ENCODE measurements at regions not wholly inside any gene's neighbourhood (a gene's known extent, or its start where the extent isn't known, plus 50 kb on each side); places are given as distances from the start of the nearest gene placed in this dataset.

DNA sequence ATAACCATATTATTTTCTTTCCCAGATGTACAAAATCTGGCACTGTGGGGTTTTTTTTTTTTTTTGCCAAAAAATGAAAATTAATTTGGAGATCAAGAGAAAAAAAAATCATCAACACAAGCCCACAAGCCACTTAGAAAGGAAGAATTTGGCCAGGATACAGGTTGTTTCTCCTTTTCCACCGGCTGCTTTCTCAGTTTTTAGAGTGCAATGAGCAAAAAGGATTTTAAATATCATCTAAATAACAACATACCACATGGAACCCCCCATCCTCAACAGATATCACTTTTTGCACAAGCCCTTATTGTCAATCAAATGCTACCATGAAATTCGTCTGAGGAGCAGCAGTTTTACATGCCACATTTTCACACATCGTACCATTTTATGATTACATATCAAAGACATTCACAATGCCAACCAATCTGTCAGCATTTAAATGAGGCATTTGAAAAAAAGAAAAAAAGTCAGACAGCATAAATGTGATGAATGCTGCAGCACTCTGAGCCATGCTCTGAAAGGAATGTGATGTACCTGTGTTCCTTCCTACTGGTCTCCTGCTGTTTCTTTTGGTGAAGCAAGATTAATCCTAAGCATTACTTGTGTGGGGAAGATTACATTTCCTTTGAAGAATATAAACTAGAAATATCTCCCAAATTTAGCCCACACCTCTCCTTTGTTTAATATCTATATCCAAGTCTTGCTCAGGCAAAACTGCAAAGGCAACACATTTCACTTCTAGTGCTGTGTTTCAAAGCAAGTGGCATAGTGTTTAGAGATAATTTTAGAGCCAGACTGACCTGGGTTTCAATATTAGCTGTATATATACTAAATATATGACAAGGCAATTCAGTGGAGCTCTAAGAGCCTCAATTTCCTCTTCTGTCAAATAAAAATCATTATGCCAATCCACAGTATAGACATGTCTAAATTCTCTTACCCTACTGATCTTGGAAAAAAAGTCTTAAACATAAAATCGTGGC, 391.3 kb downstream of the CMPK2 start:
- no peak for DNase-seq (ENCODE audit: low read depth)

DNA sequence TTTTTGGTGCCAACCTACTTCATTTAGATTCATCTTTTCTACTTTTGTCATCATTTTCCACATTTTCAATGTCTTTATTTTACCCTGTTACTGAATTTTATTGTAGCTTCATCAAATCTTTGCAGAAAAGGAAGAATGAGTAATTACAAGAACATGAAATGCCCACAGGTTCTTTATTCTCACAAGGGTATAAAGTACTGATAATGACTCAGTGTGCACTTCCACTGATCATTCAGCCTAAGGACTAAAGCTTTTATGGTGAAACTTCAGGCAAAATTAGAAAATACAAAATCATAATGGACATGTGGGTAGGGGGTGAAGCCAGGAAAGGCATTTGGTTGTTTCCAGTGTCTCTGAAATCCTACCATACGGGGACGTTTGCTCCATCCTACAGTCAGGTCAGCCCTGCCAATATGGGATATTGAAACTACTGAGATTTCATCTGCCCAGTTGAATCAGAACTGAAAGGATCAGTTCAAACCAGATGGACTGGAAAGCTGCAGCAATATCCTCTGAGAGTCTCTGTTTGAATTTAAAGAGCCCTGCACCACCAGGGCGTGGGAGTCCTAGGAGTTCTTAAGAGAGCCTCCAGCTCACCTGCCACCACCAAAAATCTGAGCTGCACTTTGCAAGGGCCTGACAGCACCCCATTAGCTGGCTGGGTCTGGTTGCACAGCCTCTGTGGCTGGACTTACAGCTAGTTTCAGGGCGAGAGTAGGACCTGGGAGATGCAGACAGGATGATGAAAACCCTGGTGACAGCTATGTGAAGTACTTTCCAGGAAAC, 390.4 kb downstream of the CMPK2 start:
- no peak for DNase-seq (ENCODE audit: low read depth)

DNA sequence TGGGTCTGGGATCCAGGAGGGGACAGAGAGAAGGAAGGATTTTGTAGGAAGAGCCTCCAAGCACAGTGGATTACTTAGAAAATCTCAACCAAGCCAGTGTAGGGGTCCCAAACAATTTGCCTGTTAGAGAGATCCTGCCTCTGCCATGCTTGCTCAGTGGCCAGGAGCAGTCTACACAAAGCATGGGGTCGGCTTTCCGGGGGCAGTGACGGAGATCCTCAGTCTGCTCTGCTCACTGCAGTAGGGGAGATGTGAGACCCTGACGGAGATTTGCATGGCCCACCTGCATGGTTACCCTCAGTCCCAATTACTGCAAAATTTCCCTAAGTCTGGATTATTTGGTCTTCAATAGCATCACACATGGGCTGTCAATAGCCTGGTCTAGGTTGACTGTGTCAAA, 385.2 kb downstream of the CMPK2 start:
- DNase-seq (ENCODE audit: low read depth), result no peak

DNA sequence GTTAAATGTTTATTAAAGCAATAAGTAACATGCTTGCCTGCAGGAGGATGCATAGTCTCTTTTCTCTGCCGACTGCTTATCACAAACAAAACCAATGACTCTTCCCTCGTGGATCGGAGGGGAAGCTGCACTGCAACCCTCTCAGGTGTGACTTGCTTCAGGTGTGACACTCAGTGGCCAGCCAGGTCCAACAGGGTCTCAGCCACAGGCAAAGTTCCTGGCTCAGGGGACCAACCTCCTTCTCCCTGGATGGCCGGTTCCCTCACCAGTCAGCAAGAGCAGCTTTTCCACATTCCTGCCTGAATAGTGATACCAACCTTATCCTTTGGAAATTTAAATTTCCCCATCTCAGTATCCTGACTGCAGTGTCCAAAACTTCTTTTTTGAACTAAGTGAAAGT, 383.5 kb downstream of the CMPK2 start:
- DNase-seq (ENCODE audit: low read depth), result no peak

DNA sequence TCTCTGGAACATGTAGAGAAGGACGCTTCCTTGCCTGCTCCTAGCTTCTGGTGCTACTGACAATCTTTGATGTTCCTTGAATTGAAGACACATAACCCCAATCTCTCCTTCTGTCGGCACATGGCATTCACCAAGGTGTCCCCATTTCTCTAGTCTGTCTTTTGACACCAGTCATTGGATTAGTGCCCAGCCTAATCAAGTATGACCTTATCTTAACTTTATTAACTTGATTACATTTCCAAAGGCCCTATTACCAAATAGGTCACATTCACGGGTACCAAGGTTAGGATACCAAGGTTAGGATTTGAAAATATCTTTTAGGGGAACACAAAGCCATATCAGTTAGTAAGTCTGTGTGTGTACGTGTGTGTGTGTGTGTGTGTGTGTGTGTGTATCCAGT, 377.9 kb downstream of the CMPK2 start:
- DNase-seq (ENCODE audit: low read depth), result no peak

DNA sequence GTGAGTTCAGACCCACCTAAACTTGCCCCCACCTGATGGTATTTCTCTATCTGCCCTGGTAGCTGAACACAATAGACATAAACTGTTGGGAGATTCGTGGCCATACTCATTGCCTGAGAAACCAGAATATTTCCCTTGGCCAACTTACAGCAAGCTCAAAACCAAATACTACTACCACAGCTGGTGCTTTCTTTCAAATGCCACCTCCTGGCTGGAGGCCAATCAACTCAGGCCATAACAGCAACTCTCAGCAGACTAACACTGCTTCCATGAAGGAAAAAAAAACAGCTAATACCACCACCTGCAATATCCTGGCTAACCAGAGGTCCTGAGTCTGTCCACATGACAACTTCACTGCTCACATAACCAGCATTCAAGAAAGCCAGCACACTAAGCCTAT, 373.1 kb downstream of the CMPK2 start:
- no peak for DNase-seq (ENCODE audit: low read depth)

DNA sequence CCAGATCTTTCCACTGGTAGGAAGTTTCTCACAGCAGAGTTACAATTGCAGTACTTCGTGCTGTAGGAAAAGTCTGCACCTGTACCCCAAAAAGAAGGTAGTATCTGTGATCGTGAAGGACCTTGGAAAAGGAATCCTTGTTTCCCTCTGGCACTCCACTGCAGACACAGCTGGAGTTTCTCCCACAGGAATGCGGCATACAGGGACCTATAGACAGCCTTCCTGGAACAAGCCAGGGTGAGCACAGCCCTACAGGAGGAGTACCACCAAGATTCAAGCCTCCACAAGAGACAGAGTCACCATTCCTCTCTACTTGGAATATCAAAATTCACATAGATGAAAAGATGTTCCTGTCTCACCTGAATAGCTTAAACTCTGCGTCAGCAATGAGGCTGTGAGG, 372.4 kb downstream of the CMPK2 start:
- DNase-seq (ENCODE audit: low read depth), result no peak

DNA sequence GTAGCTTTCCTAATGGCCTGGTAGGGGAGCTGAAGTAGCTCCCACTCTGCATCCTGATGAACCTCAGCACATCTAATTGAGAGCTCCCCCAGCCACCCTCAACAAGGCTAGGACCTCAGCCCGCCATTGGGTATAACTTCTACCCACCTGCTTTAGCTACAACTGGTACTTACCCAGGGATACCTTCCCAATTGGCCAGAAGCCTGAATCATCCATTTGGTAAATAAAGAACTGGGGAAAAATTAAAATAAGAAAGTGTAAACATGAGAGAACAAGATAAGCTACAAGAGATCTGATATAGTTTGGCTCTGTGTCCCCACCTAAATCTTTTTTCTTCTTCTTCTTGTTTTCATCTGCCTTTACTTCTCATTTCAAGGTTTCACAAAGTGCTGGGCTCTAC, 372.0 kb downstream of the CMPK2 start:
- no peak for DNase-seq (ENCODE audit: low read depth)

DNA sequence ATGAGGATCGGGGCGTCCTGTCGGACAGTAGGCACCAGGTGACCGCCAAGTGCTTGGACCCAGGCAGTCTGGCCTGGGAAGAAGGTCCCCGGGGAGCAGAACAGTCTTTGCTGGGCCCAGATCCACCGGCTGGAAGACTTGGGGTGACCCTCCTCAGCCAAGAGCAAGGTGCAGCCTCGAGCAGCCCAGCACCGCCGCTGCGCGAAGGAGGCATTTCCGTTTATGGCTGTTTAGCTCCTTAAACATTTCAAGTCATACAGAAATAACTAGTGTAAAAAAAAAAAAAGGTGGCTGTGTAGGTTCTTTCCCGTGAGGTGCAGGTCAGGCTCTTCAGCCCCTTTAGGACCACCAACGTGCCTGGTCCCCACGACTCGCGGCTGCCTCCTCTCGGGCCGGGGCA, 370.2 kb downstream of the CMPK2 start:
- DNase-seq (ENCODE audit: low read depth), result no peak

DNA sequence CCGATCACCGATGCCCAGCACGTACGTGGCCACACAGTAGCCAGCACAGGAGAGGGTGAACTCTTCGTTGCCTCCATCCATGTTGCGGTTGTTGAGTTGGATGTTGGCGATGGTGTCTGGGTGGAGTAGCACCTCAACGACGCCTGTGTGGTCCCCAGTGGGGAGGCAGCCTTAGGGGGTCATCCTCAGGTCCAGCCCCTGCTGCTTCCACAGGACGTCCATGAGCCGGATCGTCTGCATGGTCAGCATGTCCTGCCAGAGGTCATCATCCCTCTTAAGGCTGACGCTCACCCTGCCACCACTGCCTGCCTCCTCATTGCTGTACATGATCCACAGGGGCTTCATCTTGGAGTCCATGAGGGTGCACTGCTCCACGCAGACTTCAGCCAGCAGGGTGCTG, 369.3 kb downstream of the CMPK2 start:
- DNase-seq (ENCODE audit: low read depth), result no peak

DNA sequence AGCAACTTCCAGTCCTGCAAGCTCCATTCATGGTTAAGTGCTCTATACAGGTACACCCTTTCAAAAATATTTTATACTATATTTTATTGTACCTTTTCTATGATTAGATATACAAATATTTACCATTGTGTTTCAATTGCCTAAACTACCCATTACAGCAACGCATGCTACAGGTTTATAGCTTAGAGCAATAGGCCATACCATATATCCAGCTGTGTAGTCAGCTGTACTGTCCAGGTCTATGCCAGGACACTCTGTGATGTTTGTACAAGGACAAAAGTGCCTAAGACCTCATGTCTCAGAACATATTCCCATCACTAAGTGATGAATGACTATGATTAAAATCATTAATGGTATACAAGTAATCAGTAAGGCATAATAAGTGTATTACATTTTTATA, 368.7 kb downstream of the CMPK2 start:
- no peak for DNase-seq (ENCODE audit: low read depth)

DNA sequence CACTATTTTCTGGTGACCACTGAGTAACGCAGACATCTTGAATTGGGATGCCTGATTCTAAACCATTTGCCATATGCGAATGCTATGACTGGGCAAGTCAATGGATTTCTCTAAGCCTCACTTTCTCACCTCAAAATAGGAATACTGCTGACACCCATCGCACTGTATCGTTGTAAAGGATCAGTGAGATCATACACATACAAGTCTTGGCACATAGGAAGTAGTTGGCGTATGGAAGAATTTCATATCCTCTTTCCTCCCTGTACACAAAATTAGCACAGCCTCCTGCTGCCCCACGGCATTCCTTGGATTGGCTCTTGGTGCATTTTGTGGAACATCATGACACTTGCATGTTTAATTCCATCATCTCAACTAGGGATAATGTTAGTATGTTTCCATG, 366.9 kb downstream of the CMPK2 start:
- DNase-seq (ENCODE audit: low read depth), result no peak

DNA sequence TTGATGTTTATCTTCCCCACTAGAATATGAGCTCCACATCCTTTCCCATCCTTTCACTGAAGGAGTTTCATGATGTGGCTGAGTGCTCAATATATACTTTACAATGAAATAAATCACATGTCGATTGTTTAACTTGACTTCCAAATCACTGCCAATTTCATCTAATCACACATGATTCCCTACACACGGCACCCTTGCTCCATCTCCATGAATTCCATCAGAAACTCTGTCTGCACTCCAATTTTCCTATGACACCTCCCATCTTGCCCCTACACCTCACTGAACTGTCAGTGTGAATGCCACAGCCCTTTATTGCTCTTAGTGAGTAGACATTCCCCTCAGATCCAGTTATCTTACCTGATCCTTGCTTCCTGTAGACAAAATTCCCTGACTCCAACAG, 366.0 kb downstream of the CMPK2 start:
- no peak for DNase-seq (ENCODE audit: low read depth)

DNA sequence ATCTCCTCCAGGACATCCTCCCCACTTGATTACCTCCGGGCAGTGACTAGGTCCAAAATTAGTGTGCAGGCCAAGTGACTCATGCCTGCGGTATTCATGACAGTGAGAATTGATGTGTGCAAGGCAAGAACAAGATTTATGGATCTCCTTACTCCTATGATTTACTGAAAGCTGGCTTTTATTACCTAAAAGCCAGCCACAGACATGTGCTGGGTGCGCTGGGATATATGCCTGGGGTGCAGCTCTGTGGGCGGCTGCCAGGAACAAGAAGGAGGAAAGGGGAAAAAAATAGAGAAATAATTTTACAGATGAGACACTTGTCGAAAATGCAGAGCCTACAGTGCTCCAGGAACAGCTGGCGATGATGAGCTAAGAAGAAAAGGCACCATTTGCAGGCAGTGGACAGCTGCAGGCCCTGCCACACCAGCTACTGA, 359.3 kb downstream of the CMPK2 start:
- no peak for DNase-seq (ENCODE audit: low read depth)

DNA sequence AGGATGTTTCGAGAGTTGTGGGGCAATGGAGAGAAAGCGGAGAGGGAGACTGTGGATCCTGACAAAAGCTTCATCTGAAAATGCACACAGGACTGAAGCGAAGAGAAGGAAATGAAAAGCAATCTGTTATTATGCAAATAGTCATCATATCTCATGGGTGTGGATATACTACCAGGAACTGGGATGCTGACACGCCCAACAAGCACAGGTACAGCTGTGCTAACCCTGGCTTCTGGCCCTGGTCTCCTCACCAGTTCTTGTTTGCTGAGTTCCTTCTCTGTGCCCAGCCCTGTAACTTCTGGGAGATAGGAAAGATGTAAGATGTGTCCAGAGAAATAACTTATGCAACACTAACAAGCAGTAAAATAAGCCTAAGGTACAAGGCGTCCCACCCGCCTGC, 358.8 kb downstream of the CMPK2 start:
- DNase-seq (ENCODE audit: low read depth), result no peak

DNA sequence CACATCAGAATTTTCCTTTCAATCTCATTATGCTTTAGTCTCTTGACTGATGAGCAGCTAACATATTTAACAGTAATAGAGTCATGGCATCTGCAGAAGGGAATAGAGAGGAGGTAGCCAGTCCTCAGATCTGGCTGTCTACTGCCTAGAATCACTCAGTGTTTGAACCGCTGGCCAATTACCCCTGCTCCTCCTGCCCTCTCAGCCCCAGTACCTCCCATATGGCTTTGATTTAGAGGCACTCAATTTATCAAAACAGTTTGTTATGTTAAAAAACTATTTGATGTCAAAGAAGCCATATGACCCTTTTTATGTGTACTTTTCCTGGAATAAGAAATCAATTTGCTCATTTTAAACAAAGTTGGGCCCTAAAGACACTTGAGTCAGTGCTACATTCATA, 355.2 kb downstream of the CMPK2 start:
- no peak for DNase-seq (ENCODE audit: low read depth)

DNA sequence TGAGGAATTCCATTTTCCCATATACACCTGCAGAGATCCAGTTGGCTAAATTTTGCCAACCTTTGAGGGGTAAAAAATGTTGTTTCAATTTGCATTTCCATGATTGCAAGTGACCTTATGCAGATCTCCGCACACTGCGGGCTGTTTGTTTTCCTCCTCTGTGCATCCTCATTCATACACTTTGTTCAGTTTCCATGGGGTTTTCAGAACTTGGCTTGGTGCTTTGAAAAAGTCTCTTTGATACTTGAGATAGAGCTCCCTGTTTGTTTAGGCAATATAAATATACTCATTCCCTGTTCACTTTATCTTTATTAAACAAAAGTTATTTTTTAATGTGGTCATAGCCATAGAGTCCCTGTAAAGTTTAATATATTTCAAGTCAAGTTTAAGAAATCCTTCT, 353.1 kb downstream of the CMPK2 start:
- no peak for DNase-seq (ENCODE audit: low read depth)

DNA sequence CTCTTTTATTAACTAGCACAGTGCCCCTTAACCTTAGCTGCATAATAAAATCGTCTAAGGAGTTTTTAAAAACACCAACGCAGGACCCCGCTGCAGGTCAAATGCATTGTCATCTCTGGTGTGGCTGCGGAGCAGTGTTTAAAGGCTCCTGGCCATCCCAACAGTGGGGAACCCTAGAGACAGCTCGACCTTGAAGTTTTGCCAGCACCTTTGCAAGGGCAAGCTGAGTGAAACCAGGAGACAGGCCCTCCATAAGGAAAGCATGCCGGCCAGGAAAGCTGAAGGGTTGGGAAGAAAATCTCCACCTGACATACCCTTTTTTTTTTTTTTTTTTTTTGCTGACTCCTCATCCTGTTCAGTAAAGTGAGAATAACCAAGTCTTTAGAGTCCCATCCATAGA, 349.0 kb downstream of the CMPK2 start:
- DNase-seq (ENCODE audit: low read depth), result no peak

DNA sequence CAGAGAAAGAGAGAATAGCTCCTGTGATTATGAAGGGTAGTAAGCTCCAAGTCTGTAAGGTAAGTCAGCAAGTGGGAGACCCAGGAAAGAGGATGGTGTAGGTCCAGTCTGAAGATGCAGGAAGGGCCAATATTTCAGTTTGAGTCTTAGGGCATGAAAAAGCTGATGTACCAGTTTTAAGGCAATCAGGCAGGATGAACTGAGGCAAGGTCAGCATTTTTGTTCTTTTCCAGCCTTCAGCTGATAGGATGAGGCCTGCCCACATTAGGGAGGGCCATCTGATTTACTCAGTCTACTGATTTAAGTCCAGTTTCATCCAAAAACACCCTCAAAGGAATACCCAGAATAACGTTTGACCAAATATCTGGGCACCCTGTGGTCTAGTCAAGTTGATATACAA, 347.3 kb downstream of the CMPK2 start:
- DNase-seq (ENCODE audit: low read depth), result no peak

DNA sequence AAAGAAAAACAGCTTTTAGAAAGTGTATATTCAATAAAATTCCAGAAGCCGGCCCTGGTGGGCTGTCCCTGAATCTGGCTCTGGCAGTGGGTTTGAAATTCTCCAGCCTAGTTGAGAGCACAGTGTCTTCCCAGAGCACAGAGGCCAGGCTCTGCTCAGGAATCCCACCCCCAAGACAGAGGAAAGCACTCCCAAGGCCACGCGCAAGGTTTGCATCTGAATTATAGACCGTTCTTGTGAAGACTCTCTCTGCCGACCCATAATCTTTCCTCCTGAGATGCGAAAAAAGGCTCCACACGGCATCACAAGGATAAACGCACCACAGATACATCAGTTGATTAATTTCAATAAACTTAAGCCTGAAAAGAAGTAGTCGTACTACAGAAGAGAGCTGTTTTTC, 342.2 kb downstream of the CMPK2 start:
- DNase-seq (ENCODE audit: low read depth), result no peak

DNA sequence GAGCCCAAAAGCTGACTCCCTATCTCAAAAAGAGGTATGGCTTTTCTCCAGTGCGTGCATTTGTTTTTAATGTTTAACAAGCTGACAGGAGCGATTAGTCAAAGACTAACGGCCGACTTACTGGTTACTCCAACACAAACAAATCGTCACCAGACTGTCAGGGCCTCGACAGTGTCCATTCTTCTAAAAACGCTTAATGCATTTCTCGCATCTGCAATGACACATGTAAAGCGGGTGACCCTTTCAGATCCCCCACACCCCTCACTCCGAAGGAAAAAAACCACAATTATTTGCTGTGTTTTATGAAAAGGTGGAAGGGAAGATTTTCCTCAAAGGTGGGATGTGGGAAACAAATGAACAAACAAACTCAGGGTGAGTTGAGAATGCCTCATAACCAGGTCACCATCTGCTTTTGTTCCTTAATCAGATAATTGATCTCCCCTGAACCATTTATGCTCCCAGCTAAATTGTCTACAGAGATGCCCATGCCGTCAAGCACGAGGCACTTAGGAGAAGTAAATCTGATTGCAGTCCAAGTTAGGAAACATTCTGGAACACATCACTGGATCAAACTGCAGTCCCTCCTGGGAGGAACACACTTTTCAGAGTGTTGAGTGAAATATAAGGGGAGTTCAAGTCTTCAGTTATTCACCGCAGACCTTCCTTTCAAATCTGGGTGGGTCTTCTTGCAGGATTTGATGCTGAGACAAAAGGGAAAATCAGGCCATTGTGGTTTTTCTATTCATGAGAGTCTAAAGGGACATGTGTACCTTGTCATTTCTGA, 340.8 kb downstream of the CMPK2 start:
- DNase-seq (ENCODE audit: low read depth), result no peak

DNA sequence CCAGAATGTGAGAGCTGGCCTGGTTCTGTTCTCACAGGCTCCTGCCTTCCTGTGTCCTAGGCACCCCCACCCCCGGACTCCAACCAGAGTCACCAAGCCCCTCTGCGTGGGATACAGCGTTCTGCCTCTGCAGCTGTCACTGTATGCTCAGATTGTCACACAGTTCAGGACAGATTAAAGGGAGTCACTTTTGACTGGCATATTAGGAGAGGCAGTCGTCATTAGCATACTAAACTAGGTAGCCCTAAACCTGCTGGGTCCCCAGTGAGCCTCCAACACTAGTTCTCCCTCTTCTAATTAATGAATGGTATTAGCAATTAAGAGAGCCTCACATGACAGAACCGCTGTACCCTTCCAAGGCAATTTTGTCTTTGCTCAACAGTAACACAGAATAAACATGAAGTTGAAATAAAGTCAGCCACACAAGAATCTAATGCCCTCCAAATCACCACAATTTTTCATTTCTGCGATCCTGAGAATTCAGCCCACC, 340.2 kb downstream of the CMPK2 start:
- no peak for DNase-seq (ENCODE audit: low read depth)
